HUES64 (cell line): ENCODE measurements at regions not wholly inside any gene's neighbourhood (a gene's known extent, or its start where the extent isn't known, plus 50 kb on each side); places are given as distances from the start of the nearest gene placed in this dataset.

ENCODE experiments used
- H3K27ac ChIP-seq: 2 replicates; pipeline ENCODE4 v1.7.0; 2013; ENCODE audit warnings: low read depth, low read length, inconsistent platforms
- H3K27me3 ChIP-seq: 2 replicates; pipeline ENCODE4 v1.6.1; 2013; ENCODE audit warnings: mild to moderate bottlenecking, low read length; ENCODE audit not compliant: insufficient read depth
- H3K36me3 ChIP-seq: 2 replicates; pipeline ENCODE4 v1.6.1; 2013; ENCODE audit warnings: mild to moderate bottlenecking, low read length; ENCODE audit not compliant: insufficient read depth
- H3K4me1 ChIP-seq: 2 replicates; pipeline ENCODE4 v1.6.1; 2013; ENCODE audit warnings: mild to moderate bottlenecking, low read length, moderate library complexity; ENCODE audit not compliant: insufficient read depth
- H3K4me3 ChIP-seq: 2 replicates; pipeline ENCODE4 v1.5.1; 2013; ENCODE audit warnings: mild to moderate bottlenecking, low read length, moderate library complexity
- H3K9ac ChIP-seq: 2 replicates; pipeline ENCODE4 v1.6.1; 2013; ENCODE audit warnings: mild to moderate bottlenecking, low read depth, low read length
- H3K9me3 ChIP-seq: 2 replicates; pipeline ENCODE4 v1.6.1; 2013; ENCODE audit warnings: low read depth, low read length; ENCODE audit not compliant: insufficient read depth
- WGBS: fragments of 150-250, 120-280 bp; methylation state at CpG from one replicate; pipeline ENCODE4 v1.1.7; 2013; ENCODE audit warnings: missing lambda C conversion rate; 5-methylcytosine and 5-hydroxymethylcytosine counted together

DNA sequence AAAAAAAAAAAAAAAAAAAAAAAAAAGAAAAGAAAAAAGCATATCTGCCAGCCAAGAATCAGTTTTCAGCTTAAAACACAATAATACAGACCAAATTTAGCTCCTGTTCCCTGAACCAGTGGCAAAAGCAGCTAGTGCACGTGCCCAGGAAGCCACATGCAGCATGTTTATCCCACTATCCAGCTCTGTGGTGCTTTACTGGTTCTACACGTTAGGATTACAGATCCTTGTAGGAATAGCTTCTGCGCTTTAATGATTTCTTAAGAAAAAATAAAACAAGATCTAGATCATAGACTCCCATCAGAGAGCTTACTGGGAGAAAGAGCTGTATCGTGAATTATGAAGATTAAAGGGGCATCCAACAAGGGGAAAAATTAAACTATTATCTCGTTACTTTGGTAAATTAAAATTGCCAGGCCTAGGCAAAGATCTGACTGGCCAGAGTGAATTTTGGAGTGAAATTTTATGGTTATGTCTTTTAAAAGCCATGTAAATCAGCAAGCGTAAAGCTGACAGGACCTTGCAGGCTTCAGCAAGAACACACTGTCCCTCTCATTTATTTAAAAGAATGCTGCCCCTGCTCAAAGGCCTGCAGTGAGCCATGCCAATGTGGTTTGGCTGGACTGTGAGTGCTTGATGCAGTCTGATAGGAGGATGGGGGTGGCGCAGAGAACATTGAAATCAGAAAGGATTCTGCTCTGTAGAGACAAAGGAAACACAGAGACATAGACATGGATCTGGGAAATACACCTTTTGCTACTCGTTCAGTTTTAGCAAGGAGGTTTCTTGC, 177.3 kb upstream of the PHYHIPL start:
- Histone ChIP-seq H3K4me3 (no peak overlapping the region), H3K27ac (no peak overlapping the region), H3K4me1 (no peaks in the 10 kb centered on the region), H3K27me3 (no peaks in the 10 kb centered on the region), H3K9ac (no peak overlapping the region), H3K9me3 (no peaks in the 10 kb centered on the region), H3K36me3 (no peaks in the 10 kb centered on the region)
- WGBS: 94% methylated on average over 7 of the region's 8 CpGs

DNA sequence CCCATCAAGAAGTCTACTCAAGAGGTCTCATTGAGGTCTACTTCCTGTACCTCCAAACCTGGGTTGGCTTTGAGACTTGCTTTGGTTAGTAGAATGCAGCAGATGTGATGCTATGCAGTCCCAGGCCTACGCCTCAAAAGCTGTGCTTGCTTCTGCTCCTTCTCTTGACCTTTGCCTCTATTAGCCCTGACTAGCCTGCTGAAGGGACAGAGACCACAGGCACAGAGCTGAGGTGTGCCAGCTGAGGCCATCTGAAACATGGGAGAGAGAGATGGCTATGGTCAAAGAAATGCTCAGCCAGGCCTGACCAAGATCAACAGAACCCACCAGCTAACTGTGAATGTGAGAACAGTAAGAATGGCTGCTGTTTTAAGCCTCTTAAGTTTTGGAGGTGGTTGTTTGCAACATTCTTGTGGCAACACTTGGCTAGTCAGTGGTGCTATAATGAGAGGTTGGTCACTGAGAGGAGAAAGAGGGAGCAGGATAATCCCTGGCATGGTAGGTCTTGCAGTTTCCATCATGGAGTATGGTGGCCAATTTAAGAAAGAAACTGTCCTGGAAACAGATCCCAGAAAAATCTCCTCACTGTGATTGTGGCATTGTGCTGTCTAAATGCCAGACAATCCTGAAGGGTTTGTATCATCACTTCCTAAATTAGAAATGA, 176.1 kb upstream of the PHYHIPL start:
- no peaks in the 10 kb centered on the region for H3K36me3 ChIP-seq
- H3K4me1 ChIP-seq: no peaks in the 10 kb centered on the region
- no peak overlapping the region for H3K4me3 ChIP-seq
- no peaks in the 10 kb centered on the region for H3K27me3 ChIP-seq
- H3K9me3 ChIP-seq: no peaks in the 10 kb centered on the region
- H3K27ac ChIP-seq: no peak overlapping the region
- WGBS: 96% methylated on average over 1 of the region's 1 CpG
- no peak overlapping the region for H3K9ac ChIP-seq

DNA sequence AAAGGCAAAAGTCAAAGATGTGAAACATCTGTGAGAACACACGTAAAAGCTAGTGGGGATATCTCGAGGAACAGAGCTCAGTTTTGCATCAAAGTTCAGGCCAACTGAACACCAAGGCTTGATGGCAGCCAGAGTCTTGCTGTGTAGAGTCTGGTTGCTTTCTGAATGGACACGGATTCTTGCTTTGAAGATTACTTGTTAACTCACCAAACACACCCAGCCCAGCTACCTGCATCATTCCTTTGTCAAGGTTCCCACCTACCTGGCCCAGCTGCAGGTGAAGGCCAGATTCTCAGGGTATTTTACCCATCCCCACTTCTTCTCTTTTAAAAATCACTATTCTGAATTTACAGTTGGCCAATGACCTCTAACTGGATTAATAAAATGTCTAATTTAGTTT, 174.4 kb upstream of the PHYHIPL start:
- H3K36me3 ChIP-seq: no peaks in the 10 kb centered on the region
- no peak overlapping the region for H3K4me3 ChIP-seq
- H3K27me3 ChIP-seq: no peaks in the 10 kb centered on the region
- H3K9me3 ChIP-seq: no peaks in the 10 kb centered on the region
- 84% methylated on average over 3 of the region's 3 CpGs for WGBS
- no peak overlapping the region for H3K9ac ChIP-seq
- H3K27ac ChIP-seq: no peak overlapping the region
- no peaks in the 10 kb centered on the region for H3K4me1 ChIP-seq

DNA sequence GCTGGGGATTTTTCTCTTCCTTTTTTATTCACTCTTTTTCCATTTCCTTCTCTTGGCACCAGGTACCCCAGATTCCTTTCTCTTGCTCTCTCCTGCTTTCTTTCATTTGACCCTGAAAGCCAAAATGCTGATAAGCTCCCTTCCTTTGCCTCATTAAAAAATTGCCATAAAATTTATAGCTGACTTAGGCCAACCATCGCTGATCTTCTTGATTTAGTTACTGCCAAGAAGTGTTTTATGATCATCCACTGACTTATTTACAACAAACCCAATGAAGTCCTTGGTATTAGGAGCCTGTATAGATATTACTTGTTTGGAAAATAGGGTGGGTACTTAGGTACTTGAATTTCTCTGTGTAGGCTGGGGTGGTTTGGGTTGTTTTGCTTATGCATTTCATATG, 173.2 kb upstream of the PHYHIPL start:
- Histone ChIP-seq H3K4me1 (no peaks in the 10 kb centered on the region), H3K9ac (no peak overlapping the region), H3K27ac (no peak overlapping the region), H3K36me3 (no peaks in the 10 kb centered on the region), H3K27me3 (no peaks in the 10 kb centered on the region), H3K4me3 (no peak overlapping the region), H3K9me3 (no peaks in the 10 kb centered on the region)
- 100% methylated on average over 1 of the region's 1 CpG for WGBS

DNA sequence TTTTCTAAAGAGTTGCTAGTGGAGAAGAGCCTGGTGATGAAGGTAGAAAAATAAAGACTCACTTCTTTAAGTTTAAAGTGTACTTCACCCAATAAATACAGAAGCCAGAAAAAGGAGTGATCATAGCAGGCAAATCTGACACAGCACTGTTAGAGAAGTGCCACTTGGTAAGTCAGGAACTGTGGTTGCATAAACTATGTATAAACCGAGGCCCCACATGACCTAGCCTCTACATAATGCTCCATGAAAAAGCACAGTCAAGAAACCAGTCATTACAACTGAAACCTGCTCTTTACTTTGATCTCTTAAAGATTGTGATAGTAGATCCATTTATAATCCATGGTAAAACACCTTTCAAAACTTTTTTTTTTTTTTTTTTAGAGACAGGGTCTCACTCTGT, 172.1 kb upstream of the PHYHIPL start:
- H3K4me1 ChIP-seq: no peaks in the 10 kb centered on the region
- no peaks in the 10 kb centered on the region for H3K27me3 ChIP-seq
- no peaks in the 10 kb centered on the region for H3K36me3 ChIP-seq
- H3K27ac ChIP-seq: no peak overlapping the region
- no peak overlapping the region for H3K4me3 ChIP-seq
- H3K9me3 ChIP-seq: no peaks in the 10 kb centered on the region
- H3K9ac ChIP-seq: no peak overlapping the region
- WGBS: 80% methylated on average over 1 of the region's 1 CpG

DNA sequence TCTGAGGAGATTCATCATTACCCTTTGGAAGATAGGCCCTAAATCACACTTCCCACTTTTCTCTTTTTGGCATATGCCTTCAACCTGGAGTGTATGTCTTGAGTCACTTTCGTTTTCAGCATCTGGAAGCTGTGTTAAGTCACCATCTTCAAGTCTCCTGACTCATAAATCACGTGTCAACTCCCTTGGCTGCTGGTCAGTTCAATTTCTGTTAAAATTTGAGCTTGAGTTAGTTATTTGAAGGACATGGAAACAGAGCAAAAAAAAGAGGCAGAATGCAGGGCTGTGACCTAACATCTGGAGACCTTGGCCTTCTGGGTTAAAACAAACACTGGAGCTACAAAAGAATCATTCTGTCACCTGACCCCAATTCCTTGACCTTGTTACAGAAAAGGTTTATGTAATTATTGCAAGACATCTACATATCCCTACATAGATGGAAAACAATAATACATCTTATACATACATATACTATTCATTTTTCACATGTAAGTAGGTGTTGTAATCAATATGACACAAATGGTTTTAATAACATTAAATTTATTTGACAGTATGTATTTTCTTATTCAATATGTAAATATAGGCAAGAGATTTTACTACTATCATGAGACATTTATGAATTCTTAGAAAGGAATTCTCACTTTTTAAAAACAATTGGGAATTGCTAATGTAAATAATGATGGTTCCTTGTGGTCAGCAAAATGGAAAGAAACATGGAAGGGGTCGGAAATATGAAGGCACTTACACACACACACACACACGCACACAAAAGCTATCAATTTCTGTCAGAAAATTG, 169.7 kb upstream of the PHYHIPL start:
- WGBS: 96% methylated on average over 4 of the region's 4 CpGs
- Histone ChIP-seq H3K9ac (no peak overlapping the region), H3K36me3 (no peaks in the 10 kb centered on the region), H3K4me3 (no peak overlapping the region), H3K9me3 (no peaks in the 10 kb centered on the region), H3K27ac (no peak overlapping the region), H3K27me3 (no peaks in the 10 kb centered on the region), H3K4me1 (no peaks in the 10 kb centered on the region)

DNA sequence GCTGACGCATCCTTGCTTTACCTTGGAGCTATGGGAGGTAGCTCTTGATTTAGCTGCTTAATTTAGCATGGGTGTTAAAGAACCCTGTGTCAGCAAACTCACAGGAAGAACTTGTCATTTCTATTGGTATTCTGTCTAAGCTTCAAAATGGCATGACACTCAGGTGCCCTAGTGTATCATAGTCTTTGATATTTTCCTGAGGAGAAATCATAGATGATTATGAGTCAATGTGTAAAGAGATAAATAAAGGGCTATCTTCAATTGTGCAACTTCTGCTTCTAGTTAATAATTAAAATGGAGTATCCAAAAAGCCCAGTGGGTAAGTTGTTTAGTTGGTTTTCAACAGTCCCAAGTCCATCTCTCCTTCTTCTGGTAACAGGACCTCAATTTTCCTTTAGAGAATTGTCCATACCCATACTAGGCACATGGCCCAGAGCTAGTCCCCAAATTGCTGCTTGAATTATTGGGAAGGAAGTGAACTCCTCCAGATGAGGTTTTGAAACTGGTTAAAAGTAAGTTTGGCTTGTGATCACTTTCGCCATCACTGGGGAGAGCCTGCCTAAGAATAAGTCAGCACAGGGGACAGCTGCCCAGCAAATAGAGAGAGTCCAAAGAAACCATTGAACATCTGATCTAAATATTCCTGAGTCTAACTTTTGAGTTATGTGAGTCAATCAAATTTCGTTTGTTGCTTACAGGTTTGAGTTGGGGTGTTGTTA, 169.0 kb upstream of the PHYHIPL start:
- no peaks in the 10 kb centered on the region for H3K4me1 ChIP-seq
- H3K9ac ChIP-seq: no peak overlapping the region
- H3K27me3 ChIP-seq: no peaks in the 10 kb centered on the region
- H3K36me3 ChIP-seq: no peaks in the 10 kb centered on the region
- no peak overlapping the region for H3K4me3 ChIP-seq
- no peak overlapping the region for H3K27ac ChIP-seq
- no peaks in the 10 kb centered on the region for H3K9me3 ChIP-seq
- 85% methylated on average over 3 of the region's 3 CpGs for WGBS

DNA sequence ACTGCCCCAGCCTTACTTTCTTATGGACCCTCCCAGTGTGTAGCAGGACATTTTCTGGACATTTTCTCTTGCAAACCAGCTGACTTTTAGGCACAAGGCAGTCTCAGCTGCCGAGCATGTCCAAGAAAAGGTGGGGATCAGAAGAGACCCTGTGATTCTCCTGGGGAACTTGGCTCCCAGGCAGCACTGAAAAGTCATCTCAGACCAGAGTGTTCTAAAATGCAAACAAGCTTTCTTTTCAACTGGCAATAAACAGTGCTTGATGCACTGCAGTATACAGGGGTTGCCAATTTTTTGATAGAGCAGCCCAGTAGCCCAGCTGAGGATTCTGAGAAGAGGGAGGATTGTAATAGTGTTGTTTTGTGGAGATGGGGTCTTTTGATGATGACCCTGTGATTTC, 168.0 kb upstream of the PHYHIPL start:
- H3K9me3 ChIP-seq: no peaks in the 10 kb centered on the region
- H3K27ac ChIP-seq: no peak overlapping the region
- no peaks in the 10 kb centered on the region for H3K4me1 ChIP-seq
- H3K27me3 ChIP-seq: no peaks in the 10 kb centered on the region
- no peak overlapping the region for H3K4me3 ChIP-seq
- H3K36me3 ChIP-seq: no peaks in the 10 kb centered on the region
- no peak overlapping the region for H3K9ac ChIP-seq
- WGBS: 83% methylated on average over 1 of the region's 1 CpG

DNA sequence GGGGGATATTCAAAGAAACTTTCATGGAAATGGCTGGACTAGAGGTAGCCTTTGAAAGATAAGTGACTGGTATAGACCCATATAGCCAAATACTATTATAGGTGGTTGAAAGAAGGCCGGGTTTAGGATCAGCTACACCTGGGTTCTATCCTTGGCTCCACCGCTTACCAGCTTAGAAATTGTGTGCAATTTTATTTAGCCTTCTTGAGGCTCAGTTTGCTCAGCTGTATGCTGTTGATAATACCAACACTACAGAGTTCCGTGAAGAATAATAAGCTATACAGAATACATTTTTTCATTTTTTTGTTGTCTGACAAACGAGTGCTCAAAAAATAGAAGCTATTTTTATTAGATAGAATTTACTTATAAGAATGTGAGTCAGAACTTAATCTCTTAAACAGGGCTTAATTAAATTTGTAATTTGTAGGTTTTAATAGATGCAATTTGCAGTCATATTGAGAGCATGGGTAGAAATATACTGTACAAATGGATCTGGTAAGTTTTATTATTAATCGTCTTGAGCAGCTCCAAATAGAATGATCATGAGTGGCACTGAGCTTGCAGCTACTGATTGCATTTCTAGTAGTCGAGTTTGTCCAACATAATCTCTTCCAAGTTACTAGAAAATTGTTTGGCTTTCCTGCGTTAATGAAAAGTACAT, 164.3 kb upstream of the PHYHIPL start:
- no peak overlapping the region for H3K4me3 ChIP-seq
- no peaks in the 10 kb centered on the region for H3K9me3 ChIP-seq
- 95% methylated on average over 5 of the region's 7 CpGs for WGBS
- no peak overlapping the region for H3K27ac ChIP-seq
- no peaks in the 10 kb centered on the region for H3K4me1 ChIP-seq
- no peak overlapping the region for H3K9ac ChIP-seq
- H3K27me3 ChIP-seq: no peaks in the 10 kb centered on the region
- H3K36me3 ChIP-seq: no peaks in the 10 kb centered on the region

DNA sequence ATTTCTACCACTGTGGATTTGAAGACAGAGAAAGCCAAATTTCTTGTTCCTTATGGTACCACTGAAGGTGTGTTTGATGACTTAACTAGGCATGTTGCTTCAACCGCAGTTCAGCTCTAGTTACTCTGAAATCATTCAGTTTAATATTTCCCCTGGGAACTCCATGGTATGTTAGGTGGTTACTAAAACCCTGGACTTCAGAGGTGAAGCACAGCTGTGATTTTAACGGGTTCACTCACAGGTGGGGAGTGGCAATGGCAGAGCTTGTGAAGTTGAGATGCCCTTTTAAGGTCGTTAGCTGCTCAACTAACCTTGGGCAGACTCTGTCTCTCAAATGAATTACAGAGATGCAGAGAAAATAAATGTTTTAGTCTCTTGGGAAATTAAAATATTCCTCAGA, 163.6 kb upstream of the PHYHIPL start:
- Histone ChIP-seq H3K4me1 (no peaks in the 10 kb centered on the region), H3K9me3 (no peaks in the 10 kb centered on the region), H3K4me3 (no peak overlapping the region), H3K27ac (no peak overlapping the region), H3K9ac (no peak overlapping the region), H3K27me3 (no peaks in the 10 kb centered on the region), H3K36me3 (no peaks in the 10 kb centered on the region)
- 50% methylated on average over 2 of the region's 3 CpGs for WGBS
